Effector memory CD4-positive, alpha-beta T cell (primary cell): ENCODE measurements at regions not wholly inside any gene's neighbourhood (a gene's known extent, or its start where the extent isn't known, plus 50 kb on each side); places are given as distances from the start of the nearest gene placed in this dataset.

ENCODE experiments used
- DNase-seq, 3 donors: peaks; one replicate each; pipeline ENCODE4 v3.0.0-alpha.2; 2020
- H3K27ac ChIP-seq: 2 replicates; pipeline ENCODE4 v1.7.0; 2013; ENCODE audit warnings: mild to moderate bottlenecking, low read length, moderate library complexity; ENCODE audit not compliant: insufficient read depth, poor library complexity, severe bottlenecking
- H3K27me3 ChIP-seq: replicated peaks from 2 replicates; pipeline ENCODE4 v1.7.0; 2013; ENCODE audit warnings: mild to moderate bottlenecking, low read length; ENCODE audit not compliant: insufficient read depth, control insufficient read depth, poor library complexity, severe bottlenecking
- H3K36me3 ChIP-seq: 2 replicates; pipeline ENCODE4 v1.7.0; 2013; ENCODE audit warnings: mild to moderate bottlenecking, low read length, moderate library complexity; ENCODE audit not compliant: control insufficient read depth, insufficient read depth
- H3K4me1 ChIP-seq: 2 replicates; pipeline ENCODE4 v1.7.0; 2013; ENCODE audit warnings: low read length, mild to moderate bottlenecking; ENCODE audit not compliant: control insufficient read depth, insufficient read depth, poor library complexity, severe bottlenecking
- H3K4me3 ChIP-seq: 2 replicates; pipeline ENCODE4 v1.7.0; 2013; ENCODE audit warnings: low read length, low read depth, mild to moderate bottlenecking; ENCODE audit not compliant: insufficient read depth, poor library complexity, severe bottlenecking
- H3K9me3 ChIP-seq: 2 replicates; pipeline ENCODE4 v1.7.0; 2013; ENCODE audit warnings: mild to moderate bottlenecking, low read length, moderate library complexity; ENCODE audit not compliant: control insufficient read depth

- Histone ChIP-seq H3K27me3 (no peaks in the 10 kb centered on the region), H3K27ac (no peak overlapping the region), H3K9me3 (no peaks in the 10 kb centered on the region), H3K36me3 (no peaks in the 10 kb centered on the region), H3K4me1 (peaks cover 23% of the 10 kb centered on the region), H3K4me3 (no peak overlapping the region)
- no peak for DNase-seq
Measured at GRCh38 chr14:89615421-89615820, 198.4 kb upstream of the FOXN3 start.

- no peak for DNase-seq
- Histone ChIP-seq H3K36me3 (no peaks in the 10 kb centered on the region), H3K4me1 (peaks cover 22% of the 10 kb centered on the region), H3K9me3 (no peaks in the 10 kb centered on the region), H3K4me3 (no peak overlapping the region), H3K27ac (no peak overlapping the region), H3K27me3 (no peaks in the 10 kb centered on the region)
Measured at GRCh38 chr14:89614009-89614691, 197.1 kb upstream of the FOXN3 start.

GRCh38 chr14:89613260-89614008 is 196.4 kb upstream of the FOXN3 start:
- Histone ChIP-seq H3K36me3 (no peaks in the 10 kb centered on the region), H3K4me3 (peak overlapping the region; percentile 7), H3K4me1 (peaks cover 22% of the 10 kb centered on the region), H3K27ac (no peak overlapping the region), H3K27me3 (no peaks in the 10 kb centered on the region), H3K9me3 (no peaks in the 10 kb centered on the region)
- no peak for DNase-seq

- no peaks in the 10 kb centered on the region for H3K36me3 ChIP-seq
- no peak overlapping the region for H3K4me3 ChIP-seq
- no peak for DNase-seq
- no peaks in the 10 kb centered on the region for H3K27me3 ChIP-seq
- no peaks in the 10 kb centered on the region for H3K9me3 ChIP-seq
- H3K27ac ChIP-seq = no peak overlapping the region
- H3K4me1 ChIP-seq = peaks cover 8% of the 10 kb centered on the region
Measured at GRCh38 chr14:89609500-89610100, 192.6 kb upstream of the FOXN3 start.

- no peak for DNase-seq
- no peak overlapping the region for H3K4me3 ChIP-seq
Measured at GRCh38 chr14:89607453-89607852, 190.4 kb upstream of the FOXN3 start.

GRCh38 chr14:89603938-89604480 is 187.0 kb upstream of the FOXN3 start:
- Histone ChIP-seq H3K27me3 (no peaks in the 10 kb centered on the region), H3K27ac (no peak overlapping the region), H3K36me3 (no peaks in the 10 kb centered on the region), H3K9me3 (peaks cover 8% of the 10 kb centered on the region), H3K4me3 (no peak overlapping the region), H3K4me1 (no peaks in the 10 kb centered on the region)
- DNase-seq = no peak

More at GRCh38 chr14:89607453-89607852, 190.4 kb upstream of the FOXN3 start:
- Histone ChIP-seq H3K27me3 (no peaks in the 10 kb centered on the region), H3K4me1 (peaks cover 3% of the 10 kb centered on the region), H3K9me3 (no peaks in the 10 kb centered on the region), H3K36me3 (no peaks in the 10 kb centered on the region), H3K27ac (no peak overlapping the region)

GRCh38 chr14:89600950-89601826 is 184.2 kb upstream of the FOXN3 start:
- H3K27me3 ChIP-seq = no peaks in the 10 kb centered on the region
- H3K27ac ChIP-seq = no peak overlapping the region
- DNase-seq = no peak
- H3K36me3 ChIP-seq = no peaks in the 10 kb centered on the region
- peaks cover 16% of the 10 kb centered on the region for H3K9me3 ChIP-seq
- H3K4me1 ChIP-seq = no peaks in the 10 kb centered on the region
- H3K4me3 ChIP-seq = no peak overlapping the region

- H3K9me3 ChIP-seq = peaks cover 16% of the 10 kb centered on the region
- no peaks in the 10 kb centered on the region for H3K36me3 ChIP-seq
- no peak for DNase-seq
- H3K27ac ChIP-seq = no peak overlapping the region
- H3K4me1 ChIP-seq = no peaks in the 10 kb centered on the region
- no peaks in the 10 kb centered on the region for H3K27me3 ChIP-seq
- no peak overlapping the region for H3K4me3 ChIP-seq
Measured at GRCh38 chr14:89600029-89600428, 183.0 kb upstream of the FOXN3 start.

GRCh38 chr14:89598548-89599186 is 181.6 kb upstream of the FOXN3 start:
- Histone ChIP-seq H3K4me3 (no peak overlapping the region), H3K27me3 (no peaks in the 10 kb centered on the region), H3K36me3 (peaks cover 3% of the 10 kb centered on the region), H3K27ac (no peak overlapping the region), H3K4me1 (no peaks in the 10 kb centered on the region), H3K9me3 (peaks cover 16% of the 10 kb centered on the region)
- DNase-seq = no peak
